Tibial nerve (tissue), 4 donors: ENCODE measurements at regions not wholly inside any gene's neighbourhood (a gene's known extent, or its start where the extent isn't known, plus 50 kb on each side); places are given as distances from the start of the nearest gene placed in this dataset.

Experiments used
- DNase-seq, 2 donors: peaks; one replicate each; pipeline ENCODE4 v3.0.0-alpha.2; 2019; ENCODE audit warnings: low spot score in 2 of 2
- H3K27ac ChIP-seq, 4 donors: fragments of 200-600 bp; sonication (generic) in 3 of 4; one replicate each; pipeline ENCODE4 v1.5.1; 2017 to 2019; ENCODE audit warnings: mild to moderate bottlenecking in 1 of 4
- H3K27me3 ChIP-seq, 2 donors: fragments of 200-600 bp; sonication (generic) in 1 of 2; one replicate each; pipeline versions ENCODE4 v1.5.1 to v1.6.0; 2017 to 2019
- H3K36me3 ChIP-seq, 3 donors: fragments of 200-600 bp; sonication (generic); one replicate each; pipeline ENCODE4 v1.5.1; 2018 to 2019
- H3K4me1 ChIP-seq, 4 donors: fragments of 200-600 bp; sonication (generic) in 3 of 4; one replicate each; pipeline ENCODE4 v1.5.1; 2017 to 2019
- H3K4me3 ChIP-seq, 4 donors: fragments of 200-600 bp; sonication (generic) in 3 of 4; one replicate each; pipeline ENCODE4 v1.5.1; 2017 to 2019; ENCODE audit warnings: mild to moderate bottlenecking in 1 of 4, moderate library complexity in 1 of 4
- H3K9me3 ChIP-seq, 4 donors: fragments of 200-600 bp; sonication (generic) in 3 of 4; one replicate each; pipeline ENCODE4 v1.5.1; 2017 to 2019
- EP300 ChIP-seq, 2 donors: sonication (generic); formaldehyde crosslinking; IDR thresholded peaks; one replicate each; pipeline ENCODE4 v1.6.1; 2017; ENCODE audit warnings: antibody characterized with exemption in 2 of 2, mild to moderate bottlenecking in 1 of 2
- POLR2A ChIP-seq, 2 donors: fragments of 450-650 bp; IDR thresholded peaks; one replicate each; pipeline ENCODE4 v1.6.1; 2017; ENCODE audit warnings: antibody characterized with exemption in 2 of 2, mild to moderate bottlenecking in 2 of 2, moderate library complexity in 2 of 2
- WGBS, 2 donors: methylation state at CpG; one replicate each; pipeline ENCODE4 v1.1.5; 2018; 5-methylcytosine and 5-hydroxymethylcytosine counted together
- TF ChIP-seq, protein P1 (sequence below), 5 experiments: fragments of 200-600 bp in 3 of 5; fragments of 450-650 bp in 2 of 5; sonication (generic) in 3 of 5; IDR thresholded peaks; one replicate each; pipeline ENCODE4 v1.5.1; 2016 to 2019; ENCODE audit warnings: antibody characterized with exemption in 5 of 5, mild to moderate bottlenecking in 3 of 5, moderate library complexity in 2 of 5

DNA sequence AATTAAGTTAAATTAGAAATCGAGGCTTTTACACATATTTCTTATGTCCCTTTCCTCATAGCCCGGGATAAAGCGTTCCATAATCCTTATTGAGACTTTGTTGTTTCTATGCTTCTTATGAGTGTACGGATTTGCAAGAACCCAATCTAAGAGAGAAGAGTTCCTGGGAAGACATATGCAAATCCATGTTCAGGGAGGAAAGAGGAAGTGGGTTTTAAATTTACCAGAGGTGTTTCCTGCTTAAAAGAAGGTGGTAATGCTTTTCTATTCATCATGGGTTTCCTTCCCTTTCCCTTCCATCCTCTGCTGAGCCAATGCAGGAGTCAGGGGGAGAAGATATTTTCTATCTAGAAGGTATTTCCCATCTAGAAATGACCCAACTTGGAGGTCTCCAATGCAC lies 345.8 kb downstream of the ZNF516 start:
- 92 to 96% methylated on average over 4 of the region's 4 CpGs for WGBS, 2 donors
- Histone ChIP-seq H3K4me3 (no peak overlapping the region), H3K4me1 (no peaks in the 10 kb centered on the region), H3K27ac (no peak overlapping the region), H3K36me3 (no peaks in the 10 kb centered on the region), H3K9me3 (no peaks in the 10 kb centered on the region), H3K27me3 (no peaks in the 10 kb centered on the region)
- DNase-seq, result no peak
- no peak for TF ChIP-seq POLR2A (IDR thresholded peaks at IDR 0.05)
- TF ChIP-seq, protein P1, sequence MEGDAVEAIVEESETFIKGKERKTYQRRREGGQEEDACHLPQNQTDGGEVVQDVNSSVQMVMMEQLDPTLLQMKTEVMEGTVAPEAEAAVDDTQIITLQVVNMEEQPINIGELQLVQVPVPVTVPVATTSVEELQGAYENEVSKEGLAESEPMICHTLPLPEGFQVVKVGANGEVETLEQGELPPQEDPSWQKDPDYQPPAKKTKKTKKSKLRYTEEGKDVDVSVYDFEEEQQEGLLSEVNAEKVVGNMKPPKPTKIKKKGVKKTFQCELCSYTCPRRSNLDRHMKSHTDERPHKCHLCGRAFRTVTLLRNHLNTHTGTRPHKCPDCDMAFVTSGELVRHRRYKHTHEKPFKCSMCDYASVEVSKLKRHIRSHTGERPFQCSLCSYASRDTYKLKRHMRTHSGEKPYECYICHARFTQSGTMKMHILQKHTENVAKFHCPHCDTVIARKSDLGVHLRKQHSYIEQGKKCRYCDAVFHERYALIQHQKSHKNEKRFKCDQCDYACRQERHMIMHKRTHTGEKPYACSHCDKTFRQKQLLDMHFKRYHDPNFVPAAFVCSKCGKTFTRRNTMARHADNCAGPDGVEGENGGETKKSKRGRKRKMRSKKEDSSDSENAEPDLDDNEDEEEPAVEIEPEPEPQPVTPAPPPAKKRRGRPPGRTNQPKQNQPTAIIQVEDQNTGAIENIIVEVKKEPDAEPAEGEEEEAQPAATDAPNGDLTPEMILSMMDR (IDR thresholded peaks at IDR 0.05), result no peak
- no peak for TF ChIP-seq EP300 (IDR thresholded peaks at IDR 0.05)

DNA sequence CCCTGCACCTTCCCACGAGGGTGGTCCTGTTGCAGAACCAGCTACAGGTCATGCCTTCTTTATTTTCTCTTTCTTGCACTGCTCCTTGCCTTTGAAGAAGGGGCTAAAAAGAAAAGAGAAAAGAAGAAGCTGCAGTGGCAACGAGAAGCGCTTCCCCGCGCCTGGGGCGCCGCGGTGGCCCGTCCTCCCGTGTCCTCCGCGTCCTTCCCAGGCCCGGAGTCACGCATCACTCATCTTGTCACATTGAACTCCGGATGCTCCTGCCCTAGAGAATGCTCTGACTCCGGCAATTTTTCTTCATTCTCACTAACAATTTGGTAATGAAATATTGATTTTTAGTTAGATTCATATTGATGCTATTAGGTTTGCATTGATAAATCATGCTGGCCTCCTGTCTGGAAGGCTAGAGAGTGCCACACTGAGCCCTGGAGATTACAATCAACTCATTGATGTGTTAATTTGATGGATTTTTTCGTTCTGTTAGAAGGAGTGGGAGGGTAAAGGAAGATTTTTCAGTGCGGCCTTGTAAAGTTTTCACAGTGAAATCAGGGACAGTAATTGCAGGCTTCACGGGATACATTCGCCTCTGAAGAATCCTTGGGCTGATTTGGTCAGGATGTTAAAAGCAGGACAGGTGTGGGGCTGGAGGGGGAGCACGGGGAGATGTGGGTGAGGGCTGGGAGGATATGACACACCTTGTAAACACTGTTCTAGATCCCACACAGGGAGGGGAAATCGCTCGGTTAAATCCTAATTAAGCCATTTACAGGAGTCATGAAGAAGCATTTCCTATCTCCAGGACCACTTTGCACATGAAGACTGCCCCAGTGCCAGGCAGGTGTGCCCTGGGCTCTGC lies 349.3 kb downstream of the ZNF516 start:
- 70 to 73% methylated on average over 21 to 23 of the region's 23 CpGs for WGBS, 2 donors

DNA sequence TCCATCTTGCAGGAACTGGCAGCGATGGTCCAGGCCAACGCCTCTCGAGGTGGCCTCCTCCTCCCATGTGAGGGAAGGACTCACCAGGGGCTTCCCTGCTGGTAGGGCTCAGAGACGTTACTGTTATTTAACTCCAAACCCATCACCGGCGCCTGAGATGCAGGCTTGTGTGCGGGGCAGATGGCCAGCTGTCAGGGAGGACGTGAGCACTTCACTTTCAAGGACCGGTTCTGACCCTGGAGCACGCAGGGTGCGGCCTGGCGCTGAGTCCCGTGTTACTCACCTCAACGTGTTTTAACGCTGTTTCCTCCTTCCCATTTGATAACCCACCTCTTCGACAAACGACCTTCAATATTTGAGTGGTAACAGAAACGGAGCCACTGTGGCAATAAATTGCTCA lies 350.2 kb downstream of the ZNF516 start:
- no peak for DNase-seq
- no peaks in the 10 kb centered on the region for H3K9me3 ChIP-seq
- H3K4me3 ChIP-seq, result no peak overlapping the region
- H3K36me3 ChIP-seq, result no peaks in the 10 kb centered on the region
- TF ChIP-seq EP300 (IDR thresholded peaks at IDR 0.05) (no peak), POLR2A (IDR thresholded peaks at IDR 0.05) (no peak)
- TF ChIP-seq, protein P1 (IDR thresholded peaks at IDR 0.05), result no peak
- no peak overlapping the region for H3K27ac ChIP-seq
- H3K27me3 ChIP-seq, result no peaks in the 10 kb centered on the region
- 88% methylated on average over 18 of the region's 18 CpGs for WGBS, 2 donors
- H3K4me1 ChIP-seq, result no peaks in the 10 kb centered on the region

More for the DNA sequence above, 349.3 kb downstream of the ZNF516 start:
- no peak for DNase-seq
- Histone ChIP-seq H3K9me3 (no peaks in the 10 kb centered on the region), H3K36me3 (no peaks in the 10 kb centered on the region), H3K27ac (no peak overlapping the region), H3K4me3 (no peak overlapping the region), H3K4me1 (no peaks in the 10 kb centered on the region), H3K27me3 (no peaks in the 10 kb centered on the region)
- TF ChIP-seq EP300 (IDR thresholded peaks at IDR 0.05), result no peak
- TF ChIP-seq, protein P1 (IDR thresholded peaks at IDR 0.05), result no peak
- no peak for TF ChIP-seq POLR2A (IDR thresholded peaks at IDR 0.05)

GRCh38 chr18:76142611-76143010 lies 352.4 kb downstream of the ZNF516 start:
- Histone ChIP-seq H3K27me3 (no peaks in the 10 kb centered on the region), H3K4me1 (no peaks in the 10 kb centered on the region), H3K27ac (no peak overlapping the region), H3K9me3 (no peaks in the 10 kb centered on the region), H3K4me3 (no peak overlapping the region), H3K36me3 (no peaks in the 10 kb centered on the region)
- no peak for DNase-seq
- TF ChIP-seq EP300 (IDR thresholded peaks at IDR 0.05) (no peak), POLR2A (IDR thresholded peaks at IDR 0.05) (no peak)
- TF ChIP-seq, protein P1 (IDR thresholded peaks at IDR 0.05), result no peak
- WGBS, 2 donors, result 68 to 73% methylated on average over 2 of the region's 2 CpGs

DNA sequence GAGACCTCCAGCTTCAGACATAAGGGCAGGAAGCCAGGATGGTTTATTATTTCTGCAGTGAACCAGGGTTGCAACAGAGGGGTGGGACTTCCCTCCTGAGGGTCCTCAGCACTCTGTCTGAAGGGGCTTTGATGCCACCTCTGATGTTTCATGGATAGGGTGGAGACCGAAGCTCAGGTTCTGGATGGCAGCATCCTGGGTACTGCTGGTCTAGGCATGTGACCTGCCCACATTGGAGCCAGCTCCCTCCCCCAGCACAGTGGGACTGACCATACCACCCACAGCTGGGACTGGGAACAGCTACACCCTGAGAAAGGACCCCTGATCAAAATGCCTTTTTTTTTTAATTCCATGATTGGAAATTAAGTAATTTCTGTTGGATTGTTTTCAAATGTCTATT lies 355.2 kb downstream of the ZNF516 start:
- no peak for DNase-seq
- Histone ChIP-seq H3K4me1 (no peaks in the 10 kb centered on the region), H3K36me3 (no peaks in the 10 kb centered on the region), H3K27me3 (no peaks in the 10 kb centered on the region), H3K4me3 (no peak overlapping the region), H3K27ac (no peak overlapping the region), H3K9me3 (no peaks in the 10 kb centered on the region)
- 77 to 92% methylated on average over 1 of the region's 1 CpG for WGBS, 2 donors
- TF ChIP-seq EP300 (IDR thresholded peaks at IDR 0.05), result no peak
